ENCODE measurements at regions not wholly inside any gene's neighbourhood (a gene's known extent, or its start where the extent isn't known, plus 50 kb on each side); places are given as distances from the start of the nearest gene placed in this dataset.

DNA sequence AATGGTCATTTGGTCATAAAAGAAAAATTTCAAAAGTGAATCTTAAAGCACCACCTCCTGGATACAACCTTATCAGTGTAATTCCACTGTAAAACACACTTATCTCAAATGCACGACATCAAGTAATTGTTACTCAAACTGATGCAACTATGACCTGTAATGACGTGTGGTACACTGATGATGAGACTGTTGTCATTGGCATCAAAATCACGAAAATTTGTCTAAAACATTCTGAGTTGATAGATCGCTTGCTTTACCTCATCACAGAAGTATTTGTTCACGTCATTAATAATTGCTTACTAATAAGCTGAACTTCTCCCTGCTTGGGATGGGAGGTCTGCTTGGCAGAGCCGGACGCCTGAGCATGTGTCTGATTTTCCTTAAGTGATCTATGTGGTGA is 221.8 kb upstream of the KLF6 start:
- H3K36me3 ChIP-seq, result no peaks in the 10 kb centered on the region
- no peaks in the 10 kb centered on the region for H3K9me3 ChIP-seq
- TF ChIP-seq, protein P1, sequence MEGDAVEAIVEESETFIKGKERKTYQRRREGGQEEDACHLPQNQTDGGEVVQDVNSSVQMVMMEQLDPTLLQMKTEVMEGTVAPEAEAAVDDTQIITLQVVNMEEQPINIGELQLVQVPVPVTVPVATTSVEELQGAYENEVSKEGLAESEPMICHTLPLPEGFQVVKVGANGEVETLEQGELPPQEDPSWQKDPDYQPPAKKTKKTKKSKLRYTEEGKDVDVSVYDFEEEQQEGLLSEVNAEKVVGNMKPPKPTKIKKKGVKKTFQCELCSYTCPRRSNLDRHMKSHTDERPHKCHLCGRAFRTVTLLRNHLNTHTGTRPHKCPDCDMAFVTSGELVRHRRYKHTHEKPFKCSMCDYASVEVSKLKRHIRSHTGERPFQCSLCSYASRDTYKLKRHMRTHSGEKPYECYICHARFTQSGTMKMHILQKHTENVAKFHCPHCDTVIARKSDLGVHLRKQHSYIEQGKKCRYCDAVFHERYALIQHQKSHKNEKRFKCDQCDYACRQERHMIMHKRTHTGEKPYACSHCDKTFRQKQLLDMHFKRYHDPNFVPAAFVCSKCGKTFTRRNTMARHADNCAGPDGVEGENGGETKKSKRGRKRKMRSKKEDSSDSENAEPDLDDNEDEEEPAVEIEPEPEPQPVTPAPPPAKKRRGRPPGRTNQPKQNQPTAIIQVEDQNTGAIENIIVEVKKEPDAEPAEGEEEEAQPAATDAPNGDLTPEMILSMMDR (IDR thresholded peaks at IDR 0.05; ENCODE audit: low read depth, low read length), result no peak
- H3K4me1 ChIP-seq, result no peaks in the 10 kb centered on the region
- H3K4me3 ChIP-seq (ENCODE audit: low read depth, low read length), result no peak overlapping the region
- no peaks in the 10 kb centered on the region for H3K27me3 ChIP-seq
- DNase-seq, result no peak

DNA sequence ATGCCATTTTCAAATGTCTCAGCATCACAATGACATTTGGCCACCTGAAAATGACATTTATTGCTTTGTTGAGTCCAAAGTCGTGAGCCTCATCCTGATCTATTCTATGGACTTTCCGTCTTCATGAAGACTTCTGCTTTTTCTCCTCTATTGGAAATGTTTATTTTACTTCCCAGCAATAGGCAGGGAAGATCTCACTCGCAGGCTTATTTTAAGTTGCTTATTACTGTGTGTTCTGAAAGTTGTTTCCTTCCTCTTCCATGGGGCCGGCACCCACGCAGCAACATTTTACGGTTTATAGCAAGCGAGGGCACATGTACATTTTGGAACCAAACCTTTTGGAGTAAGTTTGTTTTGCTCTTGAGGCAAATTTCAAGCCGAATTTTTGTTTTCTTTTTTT is 221.0 kb upstream of the KLF6 start:
- H3K27me3 ChIP-seq, result no peaks in the 10 kb centered on the region
- H3K36me3 ChIP-seq, result no peaks in the 10 kb centered on the region
- no peaks in the 10 kb centered on the region for H3K4me1 ChIP-seq
- no peak overlapping the region for H3K4me3 ChIP-seq (ENCODE audit: low read depth, low read length)
- DNase-seq, result no peak
- H3K9me3 ChIP-seq, result no peaks in the 10 kb centered on the region
- TF ChIP-seq, protein P1 (IDR thresholded peaks at IDR 0.05; ENCODE audit: low read depth, low read length), result no peak

DNA sequence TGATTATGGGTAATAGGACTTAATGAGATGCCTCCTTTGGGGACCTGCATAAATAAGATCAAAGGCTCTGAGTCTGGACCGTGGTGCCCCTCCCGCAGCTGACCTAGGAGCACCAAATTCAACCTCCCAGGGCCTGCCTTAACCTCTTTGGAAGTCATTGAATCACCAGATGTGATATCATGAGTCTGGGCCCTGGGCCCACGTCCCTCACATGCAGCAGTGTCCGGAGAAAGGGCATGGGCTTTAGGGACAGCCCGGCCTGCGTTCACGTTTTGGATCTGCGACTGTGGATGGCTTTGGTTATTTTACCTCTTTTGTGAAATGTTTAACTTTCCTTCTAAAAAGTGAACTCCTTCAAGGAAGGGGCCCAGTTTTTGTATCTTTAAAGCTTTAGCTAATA is 220.0 kb upstream of the KLF6 start:
- Histone ChIP-seq H3K4me1 (no peaks in the 10 kb centered on the region), H3K36me3 (no peaks in the 10 kb centered on the region), H3K9me3 (no peaks in the 10 kb centered on the region), H3K27me3 (no peaks in the 10 kb centered on the region), H3K4me3 (ENCODE audit: low read depth, low read length) (no peak overlapping the region)
- no peak for DNase-seq
- TF ChIP-seq, protein P1 (IDR thresholded peaks at IDR 0.05; ENCODE audit: low read depth, low read length), result no peak

GRCh38 chr10:4004144-4004543 is 219.1 kb upstream of the KLF6 start:
- Histone ChIP-seq H3K4me1 (no peaks in the 10 kb centered on the region), H3K36me3 (no peaks in the 10 kb centered on the region), H3K9me3 (no peaks in the 10 kb centered on the region), H3K4me3 (ENCODE audit: low read depth, low read length) (no peak overlapping the region), H3K27me3 (no peaks in the 10 kb centered on the region)
- no peak for DNase-seq
- TF ChIP-seq, protein P1 (IDR thresholded peaks at IDR 0.05; ENCODE audit: low read depth, low read length), result no peak

GRCh38 chr10:4003348-4003973 is 218.5 kb upstream of the KLF6 start:
- no peak overlapping the region for H3K4me3 ChIP-seq (ENCODE audit: low read depth, low read length)
- H3K9me3 ChIP-seq, result no peaks in the 10 kb centered on the region
- H3K4me1 ChIP-seq, result no peaks in the 10 kb centered on the region
- no peaks in the 10 kb centered on the region for H3K27me3 ChIP-seq
- no peaks in the 10 kb centered on the region for H3K36me3 ChIP-seq
- DNase-seq, result no peak
- TF ChIP-seq, protein P1 (IDR thresholded peaks at IDR 0.05; ENCODE audit: low read depth, low read length), result no peak

DNA sequence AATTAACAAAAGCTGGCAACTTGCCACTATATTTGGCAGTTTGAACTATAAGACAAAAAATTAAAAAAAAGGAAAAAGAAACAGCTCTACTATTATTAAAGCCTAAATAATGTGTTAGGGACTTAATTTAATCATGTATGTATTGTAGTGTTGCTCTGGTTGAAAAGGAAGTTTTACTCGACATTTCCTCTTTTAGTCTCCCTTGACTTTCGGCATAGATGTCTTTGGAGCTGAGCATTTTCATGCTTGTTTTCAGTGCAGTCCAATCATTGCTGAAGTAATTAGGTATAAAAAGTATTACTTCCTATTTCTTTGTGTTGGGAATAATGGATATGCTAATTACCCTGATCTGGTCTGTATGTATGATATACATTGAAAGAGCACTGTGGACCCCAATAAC is 216.8 kb upstream of the KLF6 start:
- DNase-seq, result no peak
- H3K27me3 ChIP-seq, result no peaks in the 10 kb centered on the region
- TF ChIP-seq, protein P1 (IDR thresholded peaks at IDR 0.05; ENCODE audit: low read depth, low read length), result no peak
- no peaks in the 10 kb centered on the region for H3K4me1 ChIP-seq
- no peaks in the 10 kb centered on the region for H3K36me3 ChIP-seq
- no peak overlapping the region for H3K4me3 ChIP-seq (ENCODE audit: low read depth, low read length)
- no peaks in the 10 kb centered on the region for H3K9me3 ChIP-seq
